HEK293T (cell line): ENCODE measurements at regions not wholly inside any gene's neighbourhood (a gene's known extent, or its start where the extent isn't known, plus 50 kb on each side); places are given as distances from the start of the nearest gene placed in this dataset.

Experiments
- BHLHE40 ChIP-seq: fragments of 450-650 bp; IDR thresholded peaks from 2 replicates; pipeline ENCODE4 v1.6.1; 2016; ENCODE audit warnings: mild to moderate bottlenecking, moderate library complexity, borderline replicate concordance
- ELF4 ChIP-seq: fragments of 450-650 bp; IDR thresholded peaks from 2 replicates; pipeline ENCODE4 v1.6.1; 2017; ENCODE audit warnings: antibody characterized with exemption
- FOXK2 ChIP-seq: fragments of 450-650 bp; IDR thresholded peaks from 2 replicates; pipeline ENCODE4 v1.6.1; 2016; ENCODE audit warnings: mild to moderate bottlenecking
- FOXM1 ChIP-seq: fragments of 450-650 bp; IDR thresholded peaks from 2 replicates; pipeline ENCODE4 v1.6.1; 2017; ENCODE audit warnings: mild to moderate bottlenecking, borderline replicate concordance
- HDGF ChIP-seq: fragments of 450-650 bp; IDR thresholded peaks from 2 replicates; pipeline ENCODE4 v1.6.1; 2017; ENCODE audit warnings: antibody characterized with exemption, borderline replicate concordance
- L3MBTL2 ChIP-seq: fragments of 450-650 bp; conservative IDR thresholded peaks from 2 replicates; pipeline ENCODE4 v1.6.1; 2016; ENCODE audit warnings: mild to moderate bottlenecking
- SP1 ChIP-seq: fragments of 450-650 bp; IDR thresholded peaks from 2 replicates; pipeline ENCODE4 v1.6.1; 2017
- SUZ12 ChIP-seq: fragments of 450-650 bp; IDR thresholded peaks from 2 replicates; pipeline ENCODE4 v1.6.1; 2016; ENCODE audit warnings: mild to moderate bottlenecking

DNA sequence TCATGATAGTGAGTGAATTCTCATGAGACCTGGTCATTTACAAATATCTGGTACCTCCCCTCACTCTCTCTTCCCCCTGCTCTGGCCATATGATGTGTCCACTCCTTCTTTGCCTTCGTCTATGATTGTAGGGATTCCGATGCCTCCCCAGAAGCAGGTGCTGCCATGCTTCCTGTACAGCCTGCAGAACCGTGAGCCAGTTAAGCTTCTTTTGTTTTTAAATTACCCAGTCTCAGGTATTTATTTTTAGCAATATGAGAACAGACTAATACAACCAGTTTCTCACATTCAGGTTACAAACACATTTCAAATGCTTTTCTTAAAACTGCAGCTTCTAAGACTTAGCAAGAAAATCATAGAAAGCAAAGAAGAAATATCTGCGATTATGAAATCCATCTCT lies 321.2 kb upstream of the CDH7 start:
- TF ChIP-seq HDGF, result no peak
- no peak for TF ChIP-seq FOXM1
- TF ChIP-seq BHLHE40, result no peak
- TF ChIP-seq SUZ12, result no peak
- no peak for TF ChIP-seq ELF4
- TF ChIP-seq FOXK2, result no peak
- no peak for TF ChIP-seq L3MBTL2
- TF ChIP-seq SP1, result no peak
